PC-3 (cell line): ENCODE measurements at regions not wholly inside any gene's neighbourhood (a gene's known extent, or its start where the extent isn't known, plus 50 kb on each side); places are given as distances from the start of the nearest gene placed in this dataset.

Source experiments
- CTCF ChIP-seq: fragments of 300-600 bp; sonication (generic); conservative IDR thresholded peaks from 2 replicates; pipeline ENCODE4 v1.5.1; 2017; ENCODE audit warnings: antibody characterized with exemption, low read depth, mild to moderate bottlenecking, low read length
- EZH2 ChIP-seq: fragments of 300-600 bp; sonication (generic); IDR thresholded peaks from one replicate; pipeline ENCODE4 v1.6.1; 2017; ENCODE audit warnings: antibody characterized with exemption, mild to moderate bottlenecking, low read length; ENCODE audit not compliant: unreplicated experiment

- no peak for TF ChIP-seq CTCF
- TF ChIP-seq EZH2: no peak
These were observed 518.0 kb downstream of the KCNT2 start for GRCh38 chr1:196090226-196090625.
